IMR-90 (cell line): ENCODE measurements at regions not wholly inside any gene's neighbourhood (a gene's known extent, or its start where the extent isn't known, plus 50 kb on each side); places are given as distances from the start of the nearest gene placed in this dataset.

Source experiments
- CTCF ChIP-seq: conservative IDR thresholded peaks from 2 replicates; pipeline ENCODE4 v1.5.1; 2012; ENCODE audit warnings: mild to moderate bottlenecking, low read depth, low read length, improper control_type of control experiment
- MAZ ChIP-seq: IDR thresholded peaks from 2 replicates; pipeline ENCODE4 v1.6.1; 2012; ENCODE audit warnings: low read depth, mild to moderate bottlenecking, low read length, improper control_type of control experiment, moderate library complexity, borderline replicate concordance
- POLR2A ChIP-seq: IDR thresholded peaks from 2 replicates; pipeline ENCODE4 v1.6.1; 2012; ENCODE audit warnings: mild to moderate bottlenecking, low read depth, low read length

- TF ChIP-seq POLR2A = no peak
- TF ChIP-seq CTCF = no peak
- TF ChIP-seq MAZ = no peak
These were observed 154.6 kb downstream of the IZUMO3 start for GRCh38 chr9:24391095-24391494.
